HG03354 (cell line): ENCODE measurements at regions not wholly inside any gene's neighbourhood (a gene's known extent, or its start where the extent isn't known, plus 50 kb on each side); places are given as distances from the start of the nearest gene placed in this dataset.
"Not testable (repeated sequence)": the region's sequence is repeated elsewhere in the genome, so short reads cannot be mapped to it uniquely, and the experiment has no call there.

ENCODE experiments used
- ATAC-seq: cut with Tn5 transposase; IDR thresholded peaks from one replicate; pipeline ENCODE4 v1.9.1; 2021; ENCODE audit warnings: mild to moderate bottlenecking; ENCODE audit not compliant: unreplicated experiment, poor library complexity, severe bottlenecking

- ATAC-seq, result not testable (repeated sequence)
Measured at GRCh38 chr4:17436047-17436749, 75.7 kb downstream of the QDPR start.

GRCh38 chr4:17433827-17434226, 78.1 kb downstream of the QDPR start:
- ATAC-seq, result no peak

GRCh38 chr4:17427991-17428390, 83.9 kb downstream of the QDPR start:
- ATAC-seq, result no peak

- no peak for ATAC-seq
Measured at GRCh38 chr4:17426222-17426621, 85.7 kb downstream of the QDPR start.

GRCh38 chr4:17418010-17418409, 93.9 kb downstream of the QDPR start:
- no peak for ATAC-seq

- ATAC-seq, result no peak
Measured at GRCh38 chr4:17414392-17414791, 97.5 kb downstream of the QDPR start.

GRCh38 chr4:17400686-17401085, 111.2 kb downstream of the QDPR start:
- no peak for ATAC-seq

GRCh38 chr4:17398805-17399204, 113.1 kb downstream of the QDPR start:
- no peak for ATAC-seq

GRCh38 chr4:17398035-17398434, 113.9 kb downstream of the QDPR start:
- ATAC-seq, result no peak

GRCh38 chr4:17397611-17398010, 114.3 kb downstream of the QDPR start:
- no peak for ATAC-seq

- peak; percentile 79 for ATAC-seq
Measured at GRCh38 chr4:17385403-17385802, 126.5 kb downstream of the QDPR start.

GRCh38 chr4:17380347-17380746, 131.5 kb downstream of the QDPR start:
- ATAC-seq, result no peak

- ATAC-seq, result no peak
Measured at GRCh38 chr4:17376205-17376604, 135.7 kb downstream of the QDPR start.

GRCh38 chr4:17373666-17374065, 138.2 kb downstream of the QDPR start:
- ATAC-seq, result no peak

- no peak for ATAC-seq
Measured at GRCh38 chr4:17370818-17371217, 141.1 kb downstream of the QDPR start.

- no peak for ATAC-seq
Measured at GRCh38 chr4:17368408-17368807, 143.5 kb downstream of the QDPR start.

GRCh38 chr4:17367201-17367600, 144.7 kb downstream of the QDPR start:
- ATAC-seq, result no peak

GRCh38 chr4:17366496-17366895, 145.4 kb downstream of the QDPR start:
- ATAC-seq, result no peak

- ATAC-seq, result no peak
Measured at GRCh38 chr4:17362430-17362829, 149.5 kb downstream of the QDPR start.

GRCh38 chr4:17358241-17358640, 153.6 kb downstream of the QDPR start:
- no peak for ATAC-seq

- ATAC-seq, result no peak
Measured at GRCh38 chr4:17356926-17357325, 155.0 kb downstream of the QDPR start.

- no peak for ATAC-seq
Measured at GRCh38 chr4:17352357-17352756, 159.5 kb downstream of the QDPR start.
